A673 (cell line): ENCODE measurements at regions not wholly inside any gene's neighbourhood (a gene's known extent, or its start where the extent isn't known, plus 50 kb on each side); places are given as distances from the start of the nearest gene placed in this dataset.

Source experiments
- BruUV-seq: library from RNA; stranded (reverse); fragments of 400-500 nt; replicated peaks from 2 replicates; lab custom pipeline; 2021; lab: Mats Ljungman, UMichigan
- CTCF ChIA-PET: fragments of 300-600 bp; sonication (Branson Sonifier 250); formaldehyde crosslinking; loops from one replicate; lab custom pipeline; 2022; ENCODE audit warnings: antibody characterized with exemption; lab: Charles Lee
- POLR2A ChIA-PET: fragments of 300-600 bp; sonication (Branson Sonifier 250); formaldehyde crosslinking; loops from one replicate; lab custom pipeline; 2022; ENCODE audit warnings: antibody characterized with exemption; ENCODE audit not compliant: low non-redundant PET; lab: Charles Lee
- DNase-seq: peaks from one replicate; pipeline ENCODE4 v3.0.0-alpha.2; 2015; ENCODE audit warnings: low spot score
- H3K27ac ChIP-seq: fragments of 200-600 bp; sonication (generic); 2 replicates; pipeline ENCODE4 v1.5.1; 2016; ENCODE audit warnings: mixed run types, low read depth, mild to moderate bottlenecking, mixed read lengths, antibody characterized with exemption, low read length; ENCODE audit not compliant: poor library complexity, severe bottlenecking
- H3K27me3 ChIP-seq: fragments of 200-600 bp; sonication (generic); replicated peaks from 2 replicates; pipeline ENCODE4 v1.6.1; 2017; ENCODE audit warnings: mixed run types, low read depth, mild to moderate bottlenecking, mixed read lengths, antibody characterized with exemption, low read length; ENCODE audit not compliant: insufficient read depth, poor library complexity
- H3K36me3 ChIP-seq: fragments of 200-600 bp; sonication (generic); 2 replicates; pipeline ENCODE4 v1.6.1; 2016; ENCODE audit warnings: mixed run types, mild to moderate bottlenecking, mixed read lengths, antibody characterized with exemption, low read length; ENCODE audit not compliant: insufficient read depth, poor library complexity, severe bottlenecking
- H3K4me1 ChIP-seq: fragments of 200-600 bp; sonication (generic); 2 replicates; pipeline ENCODE4 v1.6.1; 2017; ENCODE audit warnings: mixed run types, mild to moderate bottlenecking, mixed read lengths, antibody characterized with exemption, low read length; ENCODE audit not compliant: insufficient read depth, poor library complexity, severe bottlenecking
- H3K4me3 ChIP-seq: fragments of 200-600 bp; sonication (generic); 2 replicates; pipeline ENCODE4 v1.5.1; 2016; ENCODE audit warnings: low read depth, mixed run types, mild to moderate bottlenecking, mixed read lengths, low read length; ENCODE audit not compliant: poor library complexity, severe bottlenecking
- H3K9me3 ChIP-seq: fragments of 200-600 bp; sonication (generic); 2 replicates; pipeline ENCODE4 v1.6.1; 2016; ENCODE audit warnings: mixed run types, low read depth, mild to moderate bottlenecking, mixed read lengths, antibody characterized with exemption, low read length; ENCODE audit not compliant: poor library complexity, severe bottlenecking
- EZH2 ChIP-seq: fragments of 200-600 bp; sonication (generic); IDR thresholded peaks from 2 replicates; pipeline ENCODE4 v1.6.1; 2017; ENCODE audit warnings: borderline replicate concordance, low read depth, mild to moderate bottlenecking, mixed read lengths, antibody characterized with exemption, low read length; ENCODE audit not compliant: poor library complexity, severe bottlenecking
- intact Hi-C: fragments of 100-400 bp; cut with micrococcal nuclease; formaldehyde crosslinking; loops from one replicate; pipeline ENCODE4 v1.10.0; 2022; ENCODE audit not compliant: unreplicated experiment
- TF ChIP-seq, protein P1 (sequence below): fragments of 300-800, 200-600 bp; sonication (generic); conservative IDR thresholded peaks from 2 replicates; pipeline ENCODE4 v1.5.1; 2017; ENCODE audit warnings: low read depth, mild to moderate bottlenecking, antibody characterized with exemption, low read length, moderate library complexity, mixed read lengths

DNA sequence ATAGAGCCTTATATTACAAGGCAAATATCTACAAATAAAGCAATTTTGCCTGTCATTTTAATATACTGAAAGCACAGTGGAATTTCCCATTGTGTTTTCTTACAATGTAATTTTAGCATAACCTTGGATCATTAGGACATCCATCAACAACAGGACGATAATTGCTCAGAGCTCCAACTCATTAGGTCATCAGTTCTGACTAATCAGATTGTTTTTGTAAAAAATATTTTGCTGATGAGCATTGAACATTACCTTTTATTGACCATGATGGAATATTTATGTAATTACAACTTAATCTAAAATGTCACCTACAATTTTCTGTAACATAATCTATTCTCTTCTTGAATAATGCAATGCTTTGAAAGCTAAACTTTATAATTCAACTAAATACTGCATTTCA, 215.3 kb upstream of the DSEL start:
- H3K4me1 ChIP-seq, result no peaks in the 10 kb centered on the region
- H3K9me3 ChIP-seq, result no peaks in the 10 kb centered on the region
- TF ChIP-seq, protein P1, sequence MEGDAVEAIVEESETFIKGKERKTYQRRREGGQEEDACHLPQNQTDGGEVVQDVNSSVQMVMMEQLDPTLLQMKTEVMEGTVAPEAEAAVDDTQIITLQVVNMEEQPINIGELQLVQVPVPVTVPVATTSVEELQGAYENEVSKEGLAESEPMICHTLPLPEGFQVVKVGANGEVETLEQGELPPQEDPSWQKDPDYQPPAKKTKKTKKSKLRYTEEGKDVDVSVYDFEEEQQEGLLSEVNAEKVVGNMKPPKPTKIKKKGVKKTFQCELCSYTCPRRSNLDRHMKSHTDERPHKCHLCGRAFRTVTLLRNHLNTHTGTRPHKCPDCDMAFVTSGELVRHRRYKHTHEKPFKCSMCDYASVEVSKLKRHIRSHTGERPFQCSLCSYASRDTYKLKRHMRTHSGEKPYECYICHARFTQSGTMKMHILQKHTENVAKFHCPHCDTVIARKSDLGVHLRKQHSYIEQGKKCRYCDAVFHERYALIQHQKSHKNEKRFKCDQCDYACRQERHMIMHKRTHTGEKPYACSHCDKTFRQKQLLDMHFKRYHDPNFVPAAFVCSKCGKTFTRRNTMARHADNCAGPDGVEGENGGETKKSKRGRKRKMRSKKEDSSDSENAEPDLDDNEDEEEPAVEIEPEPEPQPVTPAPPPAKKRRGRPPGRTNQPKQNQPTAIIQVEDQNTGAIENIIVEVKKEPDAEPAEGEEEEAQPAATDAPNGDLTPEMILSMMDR, result no peak
- no peak for TF ChIP-seq EZH2
- intact Hi-C loops, result no loop called here
- BruUV-seq, result no TSS peak
- ChIA-PET POLR2A (no interaction called here), CTCF (no interaction called here)
- H3K4me3 ChIP-seq, result no peak overlapping the region
- DNase-seq, result no peak
- no peaks in the 10 kb centered on the region for H3K27me3 ChIP-seq
- H3K27ac ChIP-seq, result no peak overlapping the region
- H3K36me3 ChIP-seq, result no peaks in the 10 kb centered on the region

DNA sequence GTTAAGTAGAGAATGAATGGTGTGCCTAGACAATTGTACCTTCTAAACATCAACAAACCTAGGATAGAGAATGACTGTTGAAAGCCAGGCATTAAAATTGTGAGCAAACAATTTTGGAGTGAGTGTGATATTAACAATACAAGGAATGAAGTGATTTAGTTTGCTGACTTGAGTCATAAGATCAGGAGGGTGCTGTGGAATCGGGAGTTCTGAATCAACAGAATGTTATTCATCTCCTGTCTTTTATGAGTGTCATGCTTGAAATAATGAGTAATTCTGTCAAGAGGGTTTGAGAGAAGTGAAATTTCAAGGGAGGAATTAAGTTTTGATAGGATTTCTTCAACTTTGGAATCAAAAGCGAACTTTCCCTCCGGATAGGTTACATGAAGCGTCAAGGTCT, 214.4 kb upstream of the DSEL start:
- BruUV-seq, result no TSS peak
- Histone ChIP-seq H3K4me3 (no peak overlapping the region), H3K36me3 (no peaks in the 10 kb centered on the region), H3K27me3 (no peaks in the 10 kb centered on the region), H3K9me3 (no peaks in the 10 kb centered on the region), H3K4me1 (no peaks in the 10 kb centered on the region), H3K27ac (no peak overlapping the region)
- intact Hi-C loops, result no loop called here
- no peak for TF ChIP-seq EZH2
- TF ChIP-seq, protein P1, result no peak
- ChIA-PET CTCF (no interaction called here), POLR2A (no interaction called here)
- peak; percentile 7 for DNase-seq

DNA sequence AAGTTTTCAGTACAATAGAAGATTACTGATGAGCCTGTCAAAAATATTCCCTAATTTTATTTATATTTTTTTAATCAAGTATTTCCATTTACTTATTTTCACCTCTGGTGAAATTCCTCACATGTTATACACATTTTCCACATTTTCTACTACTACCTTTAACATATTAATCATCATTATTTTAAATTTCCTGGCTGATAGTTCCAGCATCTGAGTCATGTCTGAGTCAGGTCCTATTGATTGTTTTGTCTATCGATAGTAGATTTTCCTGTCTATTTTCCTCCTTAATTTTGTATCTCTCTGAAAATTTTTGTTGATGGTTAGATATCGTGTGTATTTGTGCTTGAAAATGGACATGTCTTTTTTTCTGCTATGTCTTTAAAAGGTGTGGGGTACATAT, 211.8 kb upstream of the DSEL start:
- Histone ChIP-seq H3K4me1 (no peaks in the 10 kb centered on the region), H3K36me3 (no peaks in the 10 kb centered on the region), H3K27ac (no peak overlapping the region), H3K27me3 (no peaks in the 10 kb centered on the region), H3K4me3 (no peak overlapping the region), H3K9me3 (no peaks in the 10 kb centered on the region)
- no peak for DNase-seq
- intact Hi-C loops, result no loop called here
- no TSS peak for BruUV-seq
- TF ChIP-seq EZH2, result no peak
- TF ChIP-seq, protein P1, result no peak
- POLR2A ChIA-PET, result no interaction called here
- CTCF ChIA-PET, result no interaction called here
